ENCODE measurements at regions not wholly inside any gene's neighbourhood (a gene's known extent, or its start where the extent isn't known, plus 50 kb on each side); places are given as distances from the start of the nearest gene placed in this dataset.

GRCh38 chr3:194267744-194268653 is 83.1 kb downstream of the CPN2 start:
- H3K4me2 ChIP-seq, result no peak overlapping the region
- no peak for TF ChIP-seq CTCF (IDR thresholded peaks at IDR 0.05; ENCODE audit: poor library complexity)
- no peak for TF ChIP-seq EZH2phosphoT487 (IDR thresholded peaks at IDR 0.05; ENCODE audit: low read depth, severe bottlenecking, unreplicated experiment)
- TF ChIP-seq EZH2 (IDR thresholded peaks at IDR 0.05; ENCODE audit: borderline replicate concordance), result no peak
- no peaks in the 10 kb centered on the region for H3K27me3 ChIP-seq
- H3K36me3 ChIP-seq (replicated peaks; ENCODE audit: insufficient read depth, low read depth), result no peaks in the 10 kb centered on the region
- no peak overlapping the region for H2AFZ ChIP-seq
- H3K4me3 ChIP-seq, result no peak overlapping the region
- no peaks in the 10 kb centered on the region for H3K79me2 ChIP-seq
- no peaks in the 10 kb centered on the region for H3K9me2 ChIP-seq (replicated peaks; ENCODE audit: insufficient read depth)
- WGBS (ENCODE audit: low lambda C conversion rate, missing lambda C conversion rate), result 88% methylated on average over 26 of the region's 26 CpGs
- peaks cover 37% of the 10 kb centered on the region for H3K4me1 ChIP-seq (ENCODE audit: insufficient read depth)
- H3K9me3 ChIP-seq (ENCODE audit: low read depth), result no peaks in the 10 kb centered on the region
- H4K20me1 ChIP-seq (ENCODE audit: insufficient read depth, poor library complexity, severe bottlenecking), result no peaks in the 10 kb centered on the region
- DNase-seq (ENCODE audit: low spot score), result no peak
- peak overlapping the region; percentile 20 for H3K27ac ChIP-seq

GRCh38 chr3:194268654-194269512 is 82.2 kb downstream of the CPN2 start:
- Histone ChIP-seq H2AFZ (no peak overlapping the region), H3K79me2 (no peaks in the 10 kb centered on the region), H3K36me3 (replicated peaks; ENCODE audit: insufficient read depth, low read depth) (no peaks in the 10 kb centered on the region), H4K20me1 (ENCODE audit: insufficient read depth, poor library complexity, severe bottlenecking) (no peaks in the 10 kb centered on the region), H3K4me2 (no peak overlapping the region), H3K9me3 (ENCODE audit: low read depth) (no peaks in the 10 kb centered on the region), H3K9me2 (replicated peaks; ENCODE audit: insufficient read depth) (no peaks in the 10 kb centered on the region), H3K4me1 (ENCODE audit: insufficient read depth) (peaks cover 37% of the 10 kb centered on the region), H3K27me3 (no peaks in the 10 kb centered on the region), H3K4me3 (no peak overlapping the region), H3K27ac (no peak overlapping the region)
- 93% methylated on average over 12 of the region's 12 CpGs for WGBS (ENCODE audit: low lambda C conversion rate, missing lambda C conversion rate)
- TF ChIP-seq CTCF (IDR thresholded peaks at IDR 0.05; ENCODE audit: poor library complexity) (no peak), EZH2phosphoT487 (IDR thresholded peaks at IDR 0.05; ENCODE audit: low read depth, severe bottlenecking, unreplicated experiment) (no peak), EZH2 (IDR thresholded peaks at IDR 0.05; ENCODE audit: borderline replicate concordance) (no peak)
- DNase-seq (ENCODE audit: low spot score), result no peak

DNA sequence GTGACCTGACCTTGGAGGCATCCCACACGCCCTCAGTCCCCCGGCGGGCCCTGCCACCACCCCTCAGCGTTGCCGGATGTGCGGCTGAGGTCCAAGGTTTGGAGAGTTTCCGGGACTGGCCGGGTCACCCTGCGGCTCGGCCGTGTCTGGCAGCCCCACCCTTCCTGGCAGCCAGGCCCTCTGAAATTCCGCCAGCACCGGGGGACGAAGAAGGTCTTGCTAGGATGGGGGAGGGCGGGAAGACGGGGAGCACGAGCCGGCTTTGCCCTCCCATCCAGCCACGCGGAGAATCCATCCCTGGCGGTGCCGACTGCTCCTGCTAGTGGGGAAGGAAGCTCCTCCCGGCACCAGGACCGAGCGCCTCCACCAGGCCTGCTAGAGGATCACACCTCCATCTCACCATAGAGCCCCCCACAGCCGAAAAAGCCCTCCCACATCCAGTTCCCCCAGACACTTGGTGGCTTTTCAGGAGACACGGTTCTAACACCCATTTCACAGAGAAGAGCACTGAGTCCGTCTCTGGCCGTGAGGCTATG is 81.5 kb downstream of the CPN2 start:
- H3K4me3 ChIP-seq, result no peak overlapping the region

More for the DNA sequence above, 81.5 kb downstream of the CPN2 start:
- no peaks in the 10 kb centered on the region for H3K9me3 ChIP-seq (ENCODE audit: low read depth)
- H3K27me3 ChIP-seq, result no peaks in the 10 kb centered on the region
- no peak for TF ChIP-seq EZH2phosphoT487 (IDR thresholded peaks at IDR 0.05; ENCODE audit: low read depth, severe bottlenecking, unreplicated experiment)
- TF ChIP-seq CTCF (IDR thresholded peaks at IDR 0.05; ENCODE audit: poor library complexity), result peak; percentile 26
- TF ChIP-seq EZH2 (IDR thresholded peaks at IDR 0.05; ENCODE audit: borderline replicate concordance), result no peak
- no peak overlapping the region for H3K27ac ChIP-seq
- WGBS (ENCODE audit: low lambda C conversion rate, missing lambda C conversion rate), result 73% methylated on average over 28 of the region's 29 CpGs
- H3K79me2 ChIP-seq, result no peaks in the 10 kb centered on the region
- no peaks in the 10 kb centered on the region for H4K20me1 ChIP-seq (ENCODE audit: insufficient read depth, poor library complexity, severe bottlenecking)
- no peak overlapping the region for H3K4me2 ChIP-seq
- no peaks in the 10 kb centered on the region for H3K9me2 ChIP-seq (replicated peaks; ENCODE audit: insufficient read depth)
- no peaks in the 10 kb centered on the region for H3K36me3 ChIP-seq (replicated peaks; ENCODE audit: insufficient read depth, low read depth)
- H2AFZ ChIP-seq, result no peak overlapping the region
- H3K4me1 ChIP-seq (ENCODE audit: insufficient read depth), result peaks cover 37% of the 10 kb centered on the region
- DNase-seq (ENCODE audit: low spot score), result peak; percentile 37
